ENCODE measurements at regions not wholly inside any gene's neighbourhood (a gene's known extent, or its start where the extent isn't known, plus 50 kb on each side); places are given as distances from the start of the nearest gene placed in this dataset.

DNA sequence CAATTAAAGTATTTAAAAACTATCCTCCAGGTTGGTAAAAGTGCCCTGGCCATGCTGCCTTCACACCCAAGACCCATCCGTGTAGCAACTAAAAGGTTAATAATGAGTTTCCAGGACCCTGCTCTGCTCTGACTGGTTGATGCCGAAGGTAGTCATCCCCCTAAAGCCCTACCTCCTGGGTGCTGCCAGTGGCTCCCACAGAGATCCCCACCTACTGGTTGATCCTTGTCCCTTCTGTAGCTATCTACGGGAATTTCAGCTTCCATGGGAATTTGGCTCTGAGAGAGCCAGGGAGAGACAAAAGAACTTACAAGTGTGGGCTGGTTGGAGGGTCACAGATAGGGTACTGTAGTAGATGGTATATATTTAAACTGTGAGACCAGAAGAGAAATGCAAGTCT is 110.6 kb upstream of the NANOGP8 start:
- TF ChIP-seq, protein P1, sequence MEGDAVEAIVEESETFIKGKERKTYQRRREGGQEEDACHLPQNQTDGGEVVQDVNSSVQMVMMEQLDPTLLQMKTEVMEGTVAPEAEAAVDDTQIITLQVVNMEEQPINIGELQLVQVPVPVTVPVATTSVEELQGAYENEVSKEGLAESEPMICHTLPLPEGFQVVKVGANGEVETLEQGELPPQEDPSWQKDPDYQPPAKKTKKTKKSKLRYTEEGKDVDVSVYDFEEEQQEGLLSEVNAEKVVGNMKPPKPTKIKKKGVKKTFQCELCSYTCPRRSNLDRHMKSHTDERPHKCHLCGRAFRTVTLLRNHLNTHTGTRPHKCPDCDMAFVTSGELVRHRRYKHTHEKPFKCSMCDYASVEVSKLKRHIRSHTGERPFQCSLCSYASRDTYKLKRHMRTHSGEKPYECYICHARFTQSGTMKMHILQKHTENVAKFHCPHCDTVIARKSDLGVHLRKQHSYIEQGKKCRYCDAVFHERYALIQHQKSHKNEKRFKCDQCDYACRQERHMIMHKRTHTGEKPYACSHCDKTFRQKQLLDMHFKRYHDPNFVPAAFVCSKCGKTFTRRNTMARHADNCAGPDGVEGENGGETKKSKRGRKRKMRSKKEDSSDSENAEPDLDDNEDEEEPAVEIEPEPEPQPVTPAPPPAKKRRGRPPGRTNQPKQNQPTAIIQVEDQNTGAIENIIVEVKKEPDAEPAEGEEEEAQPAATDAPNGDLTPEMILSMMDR (IDR thresholded peaks at IDR 0.05; ENCODE audit: borderline replicate concordance, control extremely low read depth, extremely low read depth, insufficient read depth, missing control alignments): no peak
- DNase-seq (ENCODE audit: low spot score): no peak
- in situ Hi-C loops (cut with MboI; ENCODE audit: low sequenced_read_pairs, unreplicated experiment): no loop called here

DNA sequence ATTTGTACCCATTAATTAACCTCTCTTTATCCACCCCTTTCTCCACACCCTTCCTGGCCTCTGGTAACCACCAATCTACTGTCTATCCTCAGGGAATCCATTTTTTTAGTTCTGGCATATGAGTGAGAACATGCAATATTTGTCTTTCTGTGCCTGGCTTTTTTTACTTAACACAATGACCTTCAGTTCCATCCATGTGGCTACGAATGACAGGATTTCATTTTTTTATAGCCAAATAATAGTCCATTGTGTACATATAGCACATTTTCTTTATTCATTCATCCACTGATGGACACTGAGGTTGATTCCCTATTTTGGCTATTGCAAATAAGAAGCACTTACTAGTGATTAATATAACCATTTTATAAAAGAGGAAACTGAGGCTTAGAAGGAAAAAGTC is 109.9 kb upstream of the NANOGP8 start:
- DNase-seq (ENCODE audit: low spot score): no peak
- TF ChIP-seq, protein P1 (IDR thresholded peaks at IDR 0.05; ENCODE audit: borderline replicate concordance, control extremely low read depth, extremely low read depth, insufficient read depth, missing control alignments): no peak
- in situ Hi-C loops (cut with MboI; ENCODE audit: low sequenced_read_pairs, unreplicated experiment): no loop called here

DNA sequence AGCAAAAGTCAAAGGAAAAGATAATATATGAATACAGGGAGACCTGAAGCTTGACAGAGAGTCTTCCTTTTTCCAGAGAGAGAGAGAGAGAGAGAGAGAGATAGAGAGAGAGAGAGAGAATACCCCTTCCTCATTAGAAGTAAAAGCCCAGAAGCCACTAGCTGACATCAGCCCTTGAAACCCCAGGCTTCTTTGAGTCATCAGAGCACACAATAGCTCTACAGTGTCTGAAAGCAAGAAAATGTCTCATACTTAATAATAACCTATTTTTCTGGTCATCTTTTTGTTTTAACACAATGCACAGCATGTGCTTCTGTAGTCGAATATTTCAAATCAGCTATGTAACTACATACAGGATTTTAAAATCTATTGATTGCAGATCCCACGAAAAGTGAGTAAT is 109.2 kb upstream of the NANOGP8 start:
- no peak for DNase-seq (ENCODE audit: low spot score)
- in situ Hi-C loops (cut with MboI; ENCODE audit: low sequenced_read_pairs, unreplicated experiment): no loop called here
- TF ChIP-seq, protein P1 (IDR thresholded peaks at IDR 0.05; ENCODE audit: borderline replicate concordance, control extremely low read depth, extremely low read depth, insufficient read depth, missing control alignments): no peak

DNA sequence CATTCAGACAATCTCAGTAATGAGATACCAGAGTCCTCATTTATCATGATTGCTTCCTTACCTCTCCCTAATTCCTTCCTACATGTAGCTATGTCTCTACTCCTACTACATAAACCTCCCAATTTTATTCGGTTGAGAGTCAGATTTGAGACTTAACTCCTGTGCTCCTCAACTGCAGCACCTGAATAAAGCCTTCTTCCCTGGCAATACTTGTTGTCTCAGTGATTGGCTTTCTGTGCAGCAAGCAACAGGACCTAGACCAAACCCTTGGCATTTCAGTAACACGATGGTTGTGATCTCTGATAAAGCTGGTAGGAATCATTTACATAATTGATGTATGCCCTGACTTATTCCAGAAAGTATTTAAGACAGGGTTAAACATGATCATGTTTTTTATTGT is 106.7 kb upstream of the NANOGP8 start:
- TF ChIP-seq, protein P1 (IDR thresholded peaks at IDR 0.05; ENCODE audit: borderline replicate concordance, control extremely low read depth, extremely low read depth, insufficient read depth, missing control alignments): no peak
- no peak for DNase-seq (ENCODE audit: low spot score)
- in situ Hi-C loops (cut with MboI; ENCODE audit: low sequenced_read_pairs, unreplicated experiment): no loop called here

DNA sequence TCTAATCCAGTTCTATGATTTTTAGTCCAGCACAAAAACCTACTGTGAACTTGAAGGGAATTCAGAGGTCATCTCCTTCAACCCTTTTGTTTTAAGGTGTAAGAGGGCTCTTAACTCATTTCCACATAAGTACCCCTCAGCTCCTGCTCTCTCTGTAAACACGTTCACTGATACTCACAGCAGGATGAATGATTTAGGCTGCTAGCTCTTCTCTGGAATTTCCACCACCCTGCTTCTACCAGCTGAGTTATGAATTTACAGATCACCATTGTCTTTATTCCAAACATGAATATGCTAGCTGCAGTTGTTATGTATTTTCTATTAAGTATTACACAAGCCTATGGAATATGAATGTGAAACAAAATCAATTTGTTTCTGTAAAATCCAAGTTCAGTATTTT is 101.3 kb upstream of the NANOGP8 start:
- in situ Hi-C loops (cut with MboI; ENCODE audit: low sequenced_read_pairs, unreplicated experiment): no loop called here
- no peak for DNase-seq (ENCODE audit: low spot score)
- TF ChIP-seq, protein P1 (IDR thresholded peaks at IDR 0.05; ENCODE audit: borderline replicate concordance, control extremely low read depth, extremely low read depth, insufficient read depth, missing control alignments): no peak

DNA sequence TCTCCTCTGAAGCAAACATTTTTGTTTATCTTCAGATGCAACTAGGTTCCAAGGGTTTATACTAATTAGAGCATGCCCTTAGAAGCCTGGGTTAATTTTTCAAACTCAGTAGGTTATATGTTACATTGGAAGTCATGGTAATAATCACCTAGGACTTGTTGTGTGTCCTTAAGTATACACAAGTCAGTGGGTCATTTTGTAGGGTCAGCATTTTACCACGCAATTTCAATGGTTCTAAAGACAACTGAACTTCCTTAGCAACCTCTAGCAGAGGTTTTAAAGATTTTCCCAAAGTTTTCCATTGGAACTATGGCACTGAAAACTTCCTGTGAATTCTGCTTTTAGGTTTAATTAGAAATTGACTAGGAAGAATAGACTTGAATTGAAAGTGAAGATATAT is 99.6 kb upstream of the NANOGP8 start:
- no peak for DNase-seq (ENCODE audit: low spot score)
- in situ Hi-C loops (cut with MboI; ENCODE audit: low sequenced_read_pairs, unreplicated experiment): no loop called here
- TF ChIP-seq, protein P1 (IDR thresholded peaks at IDR 0.05; ENCODE audit: borderline replicate concordance, control extremely low read depth, extremely low read depth, insufficient read depth, missing control alignments): no peak

Measured in GM13976 (cell line).